ENCODE measurements at regions not wholly inside any gene's neighbourhood (a gene's known extent, or its start where the extent isn't known, plus 50 kb on each side); places are given as distances from the start of the nearest gene placed in this dataset.

GRCh38 chr5:160511280-160511929 lies 89.8 kb downstream of the PTTG1 start:
- no peak for DNase-seq (ENCODE audit: low read depth, low spot score)

Data from activated naive CD8-positive, alpha-beta T cell treated with anti-CD3 and anti-CD28 coated beads, Interleukin-2, amount 50 U/mL, for 16 hours (primary cell).